Prostate gland (tissue), 2 donors: ENCODE measurements at regions not wholly inside any gene's neighbourhood (a gene's known extent, or its start where the extent isn't known, plus 50 kb on each side); places are given as distances from the start of the nearest gene placed in this dataset.

Source experiments
- DNase-seq: peaks from one replicate; pipeline ENCODE4 v3.0.0-alpha.2; 2019; ENCODE audit warnings: low spot score
- H3K27ac ChIP-seq, 2 donors: fragments of 200-600 bp; sonication (generic); 2 replicates each; pipeline ENCODE4 v1.5.1; 2017 to 2019
- H3K27me3 ChIP-seq: fragments of 200-600 bp; sonication (generic); replicated peaks from 2 replicates; pipeline ENCODE4 v1.5.1; 2019; ENCODE audit not compliant: insufficient read depth
- H3K36me3 ChIP-seq, 2 donors: fragments of 200-600 bp; sonication (generic); 1 replicate in 1 of 2; 2 replicates in 1 of 2; pipeline versions ENCODE4 v1.5.1 to v1.8.1; 2017 to 2019
- H3K4me1 ChIP-seq: fragments of 200-600 bp; sonication (generic); replicated peaks from 2 replicates; pipeline ENCODE4 v1.5.1; 2019
- H3K4me3 ChIP-seq, 2 donors: fragments of 200-600 bp; sonication (generic); 2 replicates each; pipeline ENCODE4 v1.5.1; 2017 to 2019
- H3K9me3 ChIP-seq: fragments of 200-600 bp; sonication (generic); 2 replicates; pipeline ENCODE4 v1.5.1; 2017
- POLR2A ChIP-seq: fragments of 450-650 bp; IDR thresholded peaks from one replicate; pipeline ENCODE4 v1.6.1; 2016; ENCODE audit warnings: antibody characterized with exemption, mild to moderate bottlenecking
- POLR2AphosphoS5 ChIP-seq: sonication (generic); formaldehyde crosslinking; IDR thresholded peaks from one replicate; pipeline ENCODE4 v1.6.1; 2017; ENCODE audit warnings: antibody characterized with exemption
- WGBS: methylation state at CpG from one replicate; pipeline ENCODE4 v1.1.5; 2018; 5-methylcytosine and 5-hydroxymethylcytosine counted together
- intact Hi-C: fragments of 100-400 bp; cut with DNase I; formaldehyde crosslinking; loops from one replicate; pipeline ENCODE4 v1.14.2; 2022
- TF ChIP-seq, protein P1 (sequence below), 4 experiments: fragments of 200-600 bp in 2 of 4; fragments of 450-650 bp in 2 of 4; sonication (generic) in 2 of 4; IDR thresholded peaks; 1 replicate in 3 of 4; 2 replicates in 1 of 4; pipeline ENCODE4 v1.5.1; 2016 to 2019; ENCODE audit warnings: antibody characterized with exemption in 4 of 4, mild to moderate bottlenecking in 2 of 4, moderate library complexity in 2 of 4

DNA sequence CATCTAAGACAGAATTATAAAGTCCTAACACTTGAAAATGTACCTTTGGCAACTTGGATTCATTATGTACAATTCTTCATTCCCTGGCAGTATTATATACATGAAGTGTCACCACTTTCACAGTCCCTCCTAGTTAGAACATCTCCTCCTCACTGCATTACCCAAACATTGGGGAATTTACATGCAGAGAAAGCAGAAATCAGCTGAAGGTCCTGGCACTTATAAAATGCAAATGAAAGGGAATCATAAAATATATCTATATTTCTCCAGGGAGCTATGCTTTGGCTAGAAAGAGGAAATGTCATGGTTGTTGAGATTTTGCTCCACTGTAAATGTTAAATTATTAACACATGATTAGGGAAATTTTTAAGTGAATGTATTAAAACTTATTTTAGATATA, 835.6 kb upstream of the SLIT2 start:
- Histone ChIP-seq H3K36me3 (no peaks in the 10 kb centered on the region), H3K27me3 (no peaks in the 10 kb centered on the region), H3K4me3 (no peak overlapping the region), H3K27ac (no peak overlapping the region), H3K4me1 (no peaks in the 10 kb centered on the region), H3K9me3 (no peaks in the 10 kb centered on the region)
- intact Hi-C loops = no loop called here
- no peak for DNase-seq
- TF ChIP-seq POLR2AphosphoS5 (no peak), POLR2A (no peak)
- TF ChIP-seq, protein P1, sequence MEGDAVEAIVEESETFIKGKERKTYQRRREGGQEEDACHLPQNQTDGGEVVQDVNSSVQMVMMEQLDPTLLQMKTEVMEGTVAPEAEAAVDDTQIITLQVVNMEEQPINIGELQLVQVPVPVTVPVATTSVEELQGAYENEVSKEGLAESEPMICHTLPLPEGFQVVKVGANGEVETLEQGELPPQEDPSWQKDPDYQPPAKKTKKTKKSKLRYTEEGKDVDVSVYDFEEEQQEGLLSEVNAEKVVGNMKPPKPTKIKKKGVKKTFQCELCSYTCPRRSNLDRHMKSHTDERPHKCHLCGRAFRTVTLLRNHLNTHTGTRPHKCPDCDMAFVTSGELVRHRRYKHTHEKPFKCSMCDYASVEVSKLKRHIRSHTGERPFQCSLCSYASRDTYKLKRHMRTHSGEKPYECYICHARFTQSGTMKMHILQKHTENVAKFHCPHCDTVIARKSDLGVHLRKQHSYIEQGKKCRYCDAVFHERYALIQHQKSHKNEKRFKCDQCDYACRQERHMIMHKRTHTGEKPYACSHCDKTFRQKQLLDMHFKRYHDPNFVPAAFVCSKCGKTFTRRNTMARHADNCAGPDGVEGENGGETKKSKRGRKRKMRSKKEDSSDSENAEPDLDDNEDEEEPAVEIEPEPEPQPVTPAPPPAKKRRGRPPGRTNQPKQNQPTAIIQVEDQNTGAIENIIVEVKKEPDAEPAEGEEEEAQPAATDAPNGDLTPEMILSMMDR (IDR thresholded peaks at IDR 0.05) = no peak

DNA sequence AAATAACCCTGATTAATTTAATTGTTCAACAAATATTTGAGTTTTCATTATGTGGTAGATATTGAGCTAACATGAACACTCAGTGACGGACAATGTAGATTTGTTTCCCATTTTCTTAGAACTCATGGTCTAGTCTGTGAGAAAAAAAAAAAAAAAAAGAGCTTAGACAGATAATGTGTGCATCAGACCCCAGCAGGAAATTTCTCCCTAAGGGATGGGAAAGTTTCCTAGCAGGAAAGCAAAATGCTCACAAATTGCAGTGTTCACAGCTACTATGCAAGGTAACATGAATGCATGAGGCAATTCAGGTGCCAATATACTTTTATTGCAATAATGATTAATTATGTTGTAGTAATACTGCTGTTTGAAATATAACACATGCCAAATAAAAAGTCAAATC, 843.2 kb upstream of the SLIT2 start:
- DNase-seq = no peak
- Histone ChIP-seq H3K4me3 (no peak overlapping the region), H3K27ac (no peak overlapping the region), H3K9me3 (no peaks in the 10 kb centered on the region), H3K36me3 (no peaks in the 10 kb centered on the region), H3K27me3 (no peaks in the 10 kb centered on the region), H3K4me1 (no peaks in the 10 kb centered on the region)
- 73% methylated on average over 1 of the region's 1 CpG for WGBS
- TF ChIP-seq POLR2A (no peak), POLR2AphosphoS5 (no peak)
- TF ChIP-seq, protein P1 (IDR thresholded peaks at IDR 0.05) = no peak
- intact Hi-C loops = no loop called here

DNA sequence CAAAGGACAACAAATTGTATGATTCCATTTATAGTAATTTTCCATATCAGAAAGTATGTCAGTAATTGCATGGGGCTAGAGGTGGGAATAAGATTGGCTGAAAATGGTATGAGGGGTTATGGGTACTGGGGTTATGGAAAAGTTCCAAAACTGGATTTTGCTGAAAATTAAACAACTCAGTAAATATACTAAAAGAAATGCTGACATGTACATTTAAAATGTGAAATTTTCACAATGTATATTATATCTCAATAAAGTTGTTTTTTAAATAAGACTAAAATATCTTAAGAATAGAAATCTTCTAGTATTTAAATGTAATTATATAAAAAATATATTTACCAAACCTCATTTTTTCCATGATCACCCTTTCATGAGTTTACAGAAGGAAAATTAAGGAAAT, 844.9 kb upstream of the SLIT2 start:
- H3K27ac ChIP-seq = no peak overlapping the region
- H3K9me3 ChIP-seq = no peaks in the 10 kb centered on the region
- TF ChIP-seq POLR2AphosphoS5 (no peak), POLR2A (no peak)
- TF ChIP-seq, protein P1 (IDR thresholded peaks at IDR 0.05) = no peak
- H3K36me3 ChIP-seq = no peaks in the 10 kb centered on the region
- no peak overlapping the region for H3K4me3 ChIP-seq
- intact Hi-C loops = no loop called here
- H3K4me1 ChIP-seq = no peaks in the 10 kb centered on the region
- H3K27me3 ChIP-seq = no peaks in the 10 kb centered on the region
- DNase-seq = no peak

DNA sequence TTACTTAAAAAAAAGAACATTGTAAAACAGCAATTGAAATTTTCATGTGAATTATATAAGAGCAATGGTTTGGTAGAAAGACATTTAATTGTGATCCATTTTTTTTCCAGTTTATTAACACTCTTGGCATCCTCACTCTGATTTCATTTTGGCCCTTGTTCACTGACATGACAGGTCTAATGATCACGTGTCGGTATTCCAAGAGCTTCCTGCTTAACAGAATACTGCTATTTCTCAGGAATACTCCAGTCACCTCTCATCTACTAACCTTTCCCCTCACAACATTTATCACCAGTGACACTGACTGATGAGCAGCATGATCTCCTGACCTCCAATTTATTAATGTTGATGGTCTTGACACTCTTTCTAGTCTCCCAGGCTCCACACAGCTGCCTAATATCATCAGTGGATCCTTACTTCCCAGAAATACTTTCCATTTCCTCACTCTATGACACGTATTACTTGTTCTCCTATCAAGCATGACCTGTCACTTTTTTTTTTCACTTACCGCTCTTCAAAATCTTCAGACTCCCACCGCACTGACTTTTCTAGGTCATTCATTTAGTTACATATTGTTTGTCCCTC, 847.8 kb upstream of the SLIT2 start:
- Histone ChIP-seq H3K27ac (no peak overlapping the region), H3K4me1 (no peaks in the 10 kb centered on the region), H3K9me3 (no peaks in the 10 kb centered on the region), H3K36me3 (no peaks in the 10 kb centered on the region), H3K4me3 (no peak overlapping the region), H3K27me3 (no peaks in the 10 kb centered on the region)
- no peak for DNase-seq
- intact Hi-C loops = no loop called here
- WGBS = 76% methylated on average over 5 of the region's 5 CpGs
- no peak for TF ChIP-seq POLR2A
- TF ChIP-seq POLR2AphosphoS5 = no peak
- TF ChIP-seq, protein P1 (IDR thresholded peaks at IDR 0.05) = no peak

DNA sequence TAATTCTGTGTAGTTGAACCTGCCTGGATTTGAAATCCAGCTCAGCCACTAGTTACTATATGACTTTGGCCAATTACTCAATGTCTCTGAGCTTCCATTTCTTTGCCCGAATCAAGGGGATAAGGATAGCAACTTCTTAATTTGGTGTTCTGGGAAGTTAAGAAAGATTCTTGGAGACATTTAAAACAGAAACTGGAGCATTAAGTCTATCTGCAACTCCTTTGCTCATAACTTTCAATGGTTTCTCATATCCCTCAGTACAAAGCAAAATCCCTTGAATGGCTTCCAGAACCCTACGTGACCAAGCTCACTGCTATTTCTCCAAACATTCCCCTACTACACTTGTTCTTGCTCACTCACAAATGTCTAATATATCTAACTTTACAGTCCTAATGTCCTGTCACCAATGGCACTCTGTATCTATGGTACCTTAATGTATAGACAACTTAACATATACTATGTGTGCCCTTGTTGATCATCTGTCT, 849.1 kb upstream of the SLIT2 start:
- intact Hi-C loops = no loop called here
- H3K27ac ChIP-seq = no peak overlapping the region
- TF ChIP-seq POLR2A (no peak), POLR2AphosphoS5 (no peak)
- TF ChIP-seq, protein P1 (IDR thresholded peaks at IDR 0.05) = no peak
- no peak for DNase-seq
- no peaks in the 10 kb centered on the region for H3K27me3 ChIP-seq
- no peaks in the 10 kb centered on the region for H3K36me3 ChIP-seq
- no peak overlapping the region for H3K4me3 ChIP-seq
- H3K9me3 ChIP-seq = no peaks in the 10 kb centered on the region
- no peaks in the 10 kb centered on the region for H3K4me1 ChIP-seq
- 73% methylated on average over 2 of the region's 2 CpGs for WGBS
